ENCODE measurements at regions not wholly inside any gene's neighbourhood (a gene's known extent, or its start where the extent isn't known, plus 50 kb on each side); places are given as distances from the start of the nearest gene placed in this dataset.
"Not testable (repeated sequence)": the region's sequence is repeated elsewhere in the genome, so short reads cannot be mapped to it uniquely, and the experiment has no call there.

GRCh38 chr4:123684937-123685336 lies 288.3 kb downstream of the SPRY1 start:
- not testable (repeated sequence) for DNase-seq

- DNase-seq: not testable (repeated sequence)
Observed at GRCh38 chr4:123695531-123695930, 298.9 kb downstream of the SPRY1 start.

- no peak for DNase-seq
Observed at GRCh38 chr4:123696687-123697086, 300.1 kb downstream of the SPRY1 start.

- no peak for DNase-seq
Observed at GRCh38 chr4:123698556-123698955, 302.0 kb downstream of the SPRY1 start.

GRCh38 chr4:123699880-123700771 lies 303.5 kb downstream of the SPRY1 start:
- DNase-seq: no peak

- no peak for DNase-seq
Observed at GRCh38 chr4:123701131-123701575, 304.6 kb downstream of the SPRY1 start.

- DNase-seq: no peak
Observed at GRCh38 chr4:123705419-123705818, 308.8 kb downstream of the SPRY1 start.

GRCh38 chr4:123706973-123707372 lies 310.4 kb downstream of the SPRY1 start:
- no peak for DNase-seq

- DNase-seq: no peak
Observed at GRCh38 chr4:123708902-123709301, 312.3 kb downstream of the SPRY1 start.

- DNase-seq: no peak
Observed at GRCh38 chr4:123709336-123709735, 312.7 kb downstream of the SPRY1 start.

GRCh38 chr4:123731035-123731434 lies 334.4 kb downstream of the SPRY1 start:
- no peak for DNase-seq

GRCh38 chr4:123737156-123737555 lies 340.6 kb downstream of the SPRY1 start:
- no peak for DNase-seq

GRCh38 chr4:123739806-123740205 lies 343.2 kb downstream of the SPRY1 start:
- DNase-seq: no peak

- DNase-seq: no peak
Observed at GRCh38 chr4:123740236-123740635, 343.6 kb downstream of the SPRY1 start.

- no peak for DNase-seq
Observed at GRCh38 chr4:123741906-123742305, 345.3 kb downstream of the SPRY1 start.

GRCh38 chr4:123743848-123744247 lies 347.3 kb downstream of the SPRY1 start:
- DNase-seq: no peak

- DNase-seq: no peak
Observed at GRCh38 chr4:123744664-123745290, 348.2 kb downstream of the SPRY1 start.

GRCh38 chr4:123747016-123747415 lies 350.4 kb downstream of the SPRY1 start:
- DNase-seq: no peak

GRCh38 chr4:123748806-123749205 lies 352.2 kb downstream of the SPRY1 start:
- no peak for DNase-seq

- DNase-seq: no peak
Observed at GRCh38 chr4:123749383-123749782, 352.8 kb downstream of the SPRY1 start.

- no peak for DNase-seq
Observed at GRCh38 chr4:123750044-123750443, 353.4 kb downstream of the SPRY1 start.

GRCh38 chr4:123755655-123756054 lies 359.1 kb downstream of the SPRY1 start:
- DNase-seq: no peak

GRCh38 chr4:123767806-123768205 lies 371.2 kb downstream of the SPRY1 start:
- no peak for DNase-seq

GRCh38 chr4:123770884-123771283 lies 374.3 kb downstream of the SPRY1 start:
- DNase-seq: no peak
